H1 (cell line): ENCODE measurements at regions not wholly inside any gene's neighbourhood (a gene's known extent, or its start where the extent isn't known, plus 50 kb on each side); places are given as distances from the start of the nearest gene placed in this dataset.

Experiments used
- EZH2 ChIP-seq: fragments of 200-600 bp; sonication (generic); IDR thresholded peaks from 2 replicates; pipeline ENCODE4 v1.7.1; 2012; ENCODE audit warnings: low read depth, mild to moderate bottlenecking, moderate library complexity, low read length, inconsistent platforms; ENCODE audit not compliant: severe bottlenecking
- JUN ChIP-seq: IDR thresholded peaks from 2 replicates; pipeline ENCODE4 v1.6.1; 2011; ENCODE audit warnings: low read depth, mild to moderate bottlenecking, improper control_type of control experiment, low read length
- KDM5A ChIP-seq: fragments of 200-600 bp; IDR thresholded peaks from 2 replicates; pipeline ENCODE4 v1.7.1; 2012; ENCODE audit warnings: mild to moderate bottlenecking, low read length, inconsistent platforms, mixed read lengths
- RFX5 ChIP-seq: IDR thresholded peaks from 2 replicates; pipeline ENCODE4 v1.6.1; 2011; ENCODE audit warnings: low read depth, low read length, improper control_type of control experiment, borderline replicate concordance
- SP2 ChIP-seq: IDR thresholded peaks from 2 replicates; pipeline ENCODE4 v1.6.1; 2012; ENCODE audit warnings: mild to moderate bottlenecking, low read length, inconsistent platforms
- SUZ12 ChIP-seq: fragments of 200-600 bp; sonication (generic); IDR thresholded peaks from 2 replicates; pipeline ENCODE4 v1.6.1; 2012; ENCODE audit warnings: mild to moderate bottlenecking, inconsistent platforms, low read length, moderate library complexity, mixed read lengths
- TBP ChIP-seq: IDR thresholded peaks from 2 replicates; pipeline ENCODE4 v1.6.1; 2011; ENCODE audit warnings: low read depth, low read length, improper control_type of control experiment
- YY1 ChIP-seq: IDR thresholded peaks from 2 replicates; pipeline ENCODE4 v1.6.1; 2011; ENCODE audit warnings: low read depth, mild to moderate bottlenecking, low read length
- ZNF274 ChIP-seq: IDR thresholded peaks from 2 replicates; pipeline ENCODE4 v1.7.0; 2012; ENCODE audit warnings: low read length, borderline replicate concordance; ENCODE audit errors: extremely low read depth
- TF ChIP-seq, protein P1 (sequence below): fragments of 300-600 bp; sonication (generic); IDR thresholded peaks from 2 replicates; pipeline ENCODE4 v1.7.1; 2012; ENCODE audit warnings: low read length, moderate library complexity, mild to moderate bottlenecking, inconsistent platforms; ENCODE audit not compliant: insufficient replicate concordance
- TF ChIP-seq, protein P2 (sequence below): IDR thresholded peaks from 2 replicates; pipeline ENCODE4 v1.6.1; 2012; ENCODE audit warnings: inconsistent platforms

DNA sequence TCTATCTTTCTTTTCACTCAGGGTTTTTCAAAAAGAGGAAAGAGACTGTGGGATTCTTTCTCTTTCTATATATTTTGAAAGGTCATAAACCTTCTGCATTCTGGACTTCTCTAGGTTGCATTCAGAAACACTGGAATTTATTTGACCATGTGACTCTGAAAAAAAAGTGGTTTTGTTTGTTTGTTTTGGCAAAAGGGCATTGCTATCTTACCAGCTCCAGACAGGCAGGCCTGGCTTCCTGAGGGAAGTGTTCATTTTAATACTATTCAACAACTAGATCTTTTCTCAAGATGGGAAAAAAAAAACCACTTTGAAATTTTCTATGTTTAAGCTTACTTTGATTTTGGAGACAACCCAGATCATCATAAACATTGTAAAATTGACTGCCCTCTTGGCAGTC lies 170.6 kb downstream of the RBMY1A1 start (continued):
- TF ChIP-seq, protein P1, sequence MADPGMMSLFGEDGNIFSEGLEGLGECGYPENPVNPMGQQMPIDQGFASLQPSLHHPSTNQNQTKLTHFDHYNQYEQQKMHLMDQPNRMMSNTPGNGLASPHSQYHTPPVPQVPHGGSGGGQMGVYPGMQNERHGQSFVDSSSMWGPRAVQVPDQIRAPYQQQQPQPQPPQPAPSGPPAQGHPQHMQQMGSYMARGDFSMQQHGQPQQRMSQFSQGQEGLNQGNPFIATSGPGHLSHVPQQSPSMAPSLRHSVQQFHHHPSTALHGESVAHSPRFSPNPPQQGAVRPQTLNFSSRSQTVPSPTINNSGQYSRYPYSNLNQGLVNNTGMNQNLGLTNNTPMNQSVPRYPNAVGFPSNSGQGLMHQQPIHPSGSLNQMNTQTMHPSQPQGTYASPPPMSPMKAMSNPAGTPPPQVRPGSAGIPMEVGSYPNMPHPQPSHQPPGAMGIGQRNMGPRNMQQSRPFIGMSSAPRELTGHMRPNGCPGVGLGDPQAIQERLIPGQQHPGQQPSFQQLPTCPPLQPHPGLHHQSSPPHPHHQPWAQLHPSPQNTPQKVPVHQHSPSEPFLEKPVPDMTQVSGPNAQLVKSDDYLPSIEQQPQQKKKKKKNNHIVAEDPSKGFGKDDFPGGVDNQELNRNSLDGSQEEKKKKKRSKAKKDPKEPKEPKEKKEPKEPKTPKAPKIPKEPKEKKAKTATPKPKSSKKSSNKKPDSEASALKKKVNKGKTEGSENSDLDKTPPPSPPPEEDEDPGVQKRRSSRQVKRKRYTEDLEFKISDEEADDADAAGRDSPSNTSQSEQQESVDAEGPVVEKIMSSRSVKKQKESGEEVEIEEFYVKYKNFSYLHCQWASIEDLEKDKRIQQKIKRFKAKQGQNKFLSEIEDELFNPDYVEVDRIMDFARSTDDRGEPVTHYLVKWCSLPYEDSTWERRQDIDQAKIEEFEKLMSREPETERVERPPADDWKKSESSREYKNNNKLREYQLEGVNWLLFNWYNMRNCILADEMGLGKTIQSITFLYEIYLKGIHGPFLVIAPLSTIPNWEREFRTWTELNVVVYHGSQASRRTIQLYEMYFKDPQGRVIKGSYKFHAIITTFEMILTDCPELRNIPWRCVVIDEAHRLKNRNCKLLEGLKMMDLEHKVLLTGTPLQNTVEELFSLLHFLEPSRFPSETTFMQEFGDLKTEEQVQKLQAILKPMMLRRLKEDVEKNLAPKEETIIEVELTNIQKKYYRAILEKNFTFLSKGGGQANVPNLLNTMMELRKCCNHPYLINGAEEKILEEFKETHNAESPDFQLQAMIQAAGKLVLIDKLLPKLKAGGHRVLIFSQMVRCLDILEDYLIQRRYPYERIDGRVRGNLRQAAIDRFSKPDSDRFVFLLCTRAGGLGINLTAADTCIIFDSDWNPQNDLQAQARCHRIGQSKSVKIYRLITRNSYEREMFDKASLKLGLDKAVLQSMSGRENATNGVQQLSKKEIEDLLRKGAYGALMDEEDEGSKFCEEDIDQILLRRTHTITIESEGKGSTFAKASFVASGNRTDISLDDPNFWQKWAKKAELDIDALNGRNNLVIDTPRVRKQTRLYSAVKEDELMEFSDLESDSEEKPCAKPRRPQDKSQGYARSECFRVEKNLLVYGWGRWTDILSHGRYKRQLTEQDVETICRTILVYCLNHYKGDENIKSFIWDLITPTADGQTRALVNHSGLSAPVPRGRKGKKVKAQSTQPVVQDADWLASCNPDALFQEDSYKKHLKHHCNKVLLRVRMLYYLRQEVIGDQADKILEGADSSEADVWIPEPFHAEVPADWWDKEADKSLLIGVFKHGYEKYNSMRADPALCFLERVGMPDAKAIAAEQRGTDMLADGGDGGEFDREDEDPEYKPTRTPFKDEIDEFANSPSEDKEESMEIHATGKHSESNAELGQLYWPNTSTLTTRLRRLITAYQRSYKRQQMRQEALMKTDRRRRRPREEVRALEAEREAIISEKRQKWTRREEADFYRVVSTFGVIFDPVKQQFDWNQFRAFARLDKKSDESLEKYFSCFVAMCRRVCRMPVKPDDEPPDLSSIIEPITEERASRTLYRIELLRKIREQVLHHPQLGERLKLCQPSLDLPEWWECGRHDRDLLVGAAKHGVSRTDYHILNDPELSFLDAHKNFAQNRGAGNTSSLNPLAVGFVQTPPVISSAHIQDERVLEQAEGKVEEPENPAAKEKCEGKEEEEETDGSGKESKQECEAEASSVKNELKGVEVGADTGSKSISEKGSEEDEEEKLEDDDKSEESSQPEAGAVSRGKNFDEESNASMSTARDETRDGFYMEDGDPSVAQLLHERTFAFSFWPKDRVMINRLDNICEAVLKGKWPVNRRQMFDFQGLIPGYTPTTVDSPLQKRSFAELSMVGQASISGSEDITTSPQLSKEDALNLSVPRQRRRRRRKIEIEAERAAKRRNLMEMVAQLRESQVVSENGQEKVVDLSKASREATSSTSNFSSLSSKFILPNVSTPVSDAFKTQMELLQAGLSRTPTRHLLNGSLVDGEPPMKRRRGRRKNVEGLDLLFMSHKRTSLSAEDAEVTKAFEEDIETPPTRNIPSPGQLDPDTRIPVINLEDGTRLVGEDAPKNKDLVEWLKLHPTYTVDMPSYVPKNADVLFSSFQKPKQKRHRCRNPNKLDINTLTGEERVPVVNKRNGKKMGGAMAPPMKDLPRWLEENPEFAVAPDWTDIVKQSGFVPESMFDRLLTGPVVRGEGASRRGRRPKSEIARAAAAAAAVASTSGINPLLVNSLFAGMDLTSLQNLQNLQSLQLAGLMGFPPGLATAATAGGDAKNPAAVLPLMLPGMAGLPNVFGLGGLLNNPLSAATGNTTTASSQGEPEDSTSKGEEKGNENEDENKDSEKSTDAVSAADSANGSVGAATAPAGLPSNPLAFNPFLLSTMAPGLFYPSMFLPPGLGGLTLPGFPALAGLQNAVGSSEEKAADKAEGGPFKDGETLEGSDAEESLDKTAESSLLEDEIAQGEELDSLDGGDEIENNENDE, result no peak
- TF ChIP-seq SUZ12 (no peak), RFX5 (no peak), SP2 (no peak), ZNF274 (no peak), EZH2 (no peak), YY1 (no peak), JUN (no peak), TBP (no peak), KDM5A (no peak)
- TF ChIP-seq, protein P2, sequence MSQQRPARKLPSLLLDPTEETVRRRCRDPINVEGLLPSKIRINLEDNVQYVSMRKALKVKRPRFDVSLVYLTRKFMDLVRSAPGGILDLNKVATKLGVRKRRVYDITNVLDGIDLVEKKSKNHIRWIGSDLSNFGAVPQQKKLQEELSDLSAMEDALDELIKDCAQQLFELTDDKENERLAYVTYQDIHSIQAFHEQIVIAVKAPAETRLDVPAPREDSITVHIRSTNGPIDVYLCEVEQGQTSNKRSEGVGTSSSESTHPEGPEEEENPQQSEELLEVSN, result no peak
